NCI-H1048 (cell line): ENCODE measurements at regions not wholly inside any gene's neighbourhood (a gene's known extent, or its start where the extent isn't known, plus 50 kb on each side); places are given as distances from the start of the nearest gene placed in this dataset.
"Not testable (repeated sequence)": the region's sequence is repeated elsewhere in the genome, so short reads cannot be mapped to it uniquely, and the experiment has no call there.

Experiments used
- DNase-seq: peaks from one replicate; lab custom pipeline; 2025; lab: John Stamatoyannopoulos, UW

GRCh38 chr11:33971530-33971929 lies 79.7 kb upstream of the LMO2 start:
- DNase-seq = not testable (repeated sequence)

DNA sequence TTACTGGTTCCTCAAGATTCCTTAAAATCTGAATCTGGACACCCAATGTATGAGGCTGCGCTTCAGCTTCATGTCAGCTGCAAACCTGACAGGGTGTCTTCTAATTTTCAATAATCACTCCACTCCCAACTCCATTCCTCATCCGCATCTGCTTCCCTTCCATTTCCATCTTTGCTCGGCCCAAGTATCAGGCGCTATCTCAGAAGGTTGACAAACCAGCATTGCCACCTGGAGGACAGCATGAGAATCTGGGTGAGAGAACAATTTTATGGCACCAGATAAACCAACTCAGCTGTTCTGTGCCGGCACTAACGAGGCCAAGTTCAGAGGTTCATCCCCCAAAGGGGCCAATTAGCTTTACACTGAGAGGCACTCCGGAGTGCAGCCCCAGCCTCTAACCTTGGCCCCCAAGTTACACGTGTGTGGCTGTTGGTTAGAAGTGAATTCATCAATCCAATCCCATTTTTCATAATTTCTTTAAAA lies 79.1 kb upstream of the LMO2 start:
- DNase-seq = peak; percentile 16

DNA sequence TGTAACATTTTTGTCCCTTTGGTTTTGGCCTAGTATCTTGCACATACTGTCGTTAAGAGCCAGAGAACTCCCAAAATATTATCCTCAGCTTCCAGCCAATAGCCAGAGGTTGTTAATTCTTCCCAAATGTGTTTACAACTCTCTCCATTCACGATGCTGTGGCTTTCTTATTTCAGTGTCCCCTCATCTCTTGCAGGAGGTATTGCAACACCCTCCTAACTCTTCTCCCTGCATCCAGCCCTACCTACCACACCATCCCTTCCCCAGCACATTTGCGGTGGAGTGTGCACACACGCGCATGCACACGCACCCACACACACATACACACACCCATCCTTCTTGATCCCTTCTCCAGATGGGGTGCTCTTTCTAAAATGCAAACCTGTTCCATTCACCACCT lies 75.6 kb upstream of the LMO2 start:
- no peak for DNase-seq

DNA sequence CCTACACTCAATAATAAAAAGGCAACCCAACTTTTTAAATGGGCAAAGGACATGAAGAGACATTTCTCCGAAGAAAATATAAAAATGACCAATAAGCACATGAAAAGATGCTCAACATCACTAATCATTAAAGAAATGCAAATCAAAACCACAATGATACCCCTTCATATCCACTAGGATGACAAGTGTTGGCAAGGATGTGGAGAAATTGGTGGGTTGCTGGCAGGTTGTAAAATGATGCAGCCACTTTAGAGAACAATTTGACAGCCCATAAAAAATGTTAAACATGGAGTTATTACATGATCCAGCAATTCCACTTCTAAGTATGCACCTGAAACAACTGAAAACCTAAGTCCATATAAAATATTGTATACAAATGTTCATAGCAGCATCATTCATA lies 73.2 kb upstream of the LMO2 start:
- no peak for DNase-seq

- DNase-seq = no peak
These were observed 68.1 kb upstream of the LMO2 start for GRCh38 chr11:33959855-33960400.

DNA sequence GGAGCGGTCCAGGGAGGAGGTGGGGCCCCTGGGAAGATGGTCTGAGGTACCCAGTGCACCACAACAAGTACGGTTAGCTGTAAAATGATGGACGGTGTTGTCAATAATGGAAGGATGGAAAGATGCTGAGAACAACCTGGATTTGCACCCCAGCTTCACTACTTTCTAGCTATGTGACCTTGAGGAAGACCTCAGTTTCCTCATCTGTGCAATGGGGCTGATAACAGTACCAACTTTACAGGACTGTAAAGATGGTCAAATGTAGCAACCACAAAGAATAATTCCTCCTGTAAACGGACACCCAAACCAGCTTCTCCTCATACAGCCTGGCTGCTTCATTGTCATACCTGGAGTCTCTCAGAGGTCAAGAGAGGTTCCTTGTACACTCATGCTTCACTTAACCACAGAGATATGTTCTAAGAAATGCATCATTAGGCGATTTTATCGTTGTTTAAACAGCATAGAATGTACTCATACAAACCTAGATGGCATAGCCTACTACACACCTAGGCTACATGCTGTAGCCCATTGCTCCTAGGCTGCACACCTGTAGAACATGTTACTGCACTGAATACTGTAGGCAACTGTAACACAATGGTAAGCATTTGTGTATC lies 65.5 kb upstream of the LMO2 start:
- DNase-seq = no peak

DNA sequence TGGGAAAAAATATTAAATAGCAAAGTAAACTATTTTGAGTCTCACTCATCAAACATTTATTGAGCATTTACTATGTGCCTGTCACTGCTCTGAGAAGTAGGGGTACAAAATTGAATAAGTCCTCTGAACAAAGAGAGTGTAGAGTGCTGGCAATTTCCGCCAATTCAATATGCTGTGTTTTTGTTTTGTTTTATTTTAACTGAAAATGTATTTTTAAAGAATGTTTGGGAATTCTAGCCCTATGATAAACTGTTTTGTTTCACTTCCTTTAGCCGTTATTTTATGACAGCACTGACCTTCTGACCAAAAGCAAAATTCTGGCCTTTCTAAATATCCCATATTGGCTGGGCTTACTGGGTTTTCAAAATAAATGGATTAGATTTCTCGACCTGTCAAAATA lies 64.7 kb upstream of the LMO2 start:
- no peak for DNase-seq

- no peak for DNase-seq
These were observed 61.4 kb upstream of the LMO2 start for GRCh38 chr11:33953289-33953688.

DNA sequence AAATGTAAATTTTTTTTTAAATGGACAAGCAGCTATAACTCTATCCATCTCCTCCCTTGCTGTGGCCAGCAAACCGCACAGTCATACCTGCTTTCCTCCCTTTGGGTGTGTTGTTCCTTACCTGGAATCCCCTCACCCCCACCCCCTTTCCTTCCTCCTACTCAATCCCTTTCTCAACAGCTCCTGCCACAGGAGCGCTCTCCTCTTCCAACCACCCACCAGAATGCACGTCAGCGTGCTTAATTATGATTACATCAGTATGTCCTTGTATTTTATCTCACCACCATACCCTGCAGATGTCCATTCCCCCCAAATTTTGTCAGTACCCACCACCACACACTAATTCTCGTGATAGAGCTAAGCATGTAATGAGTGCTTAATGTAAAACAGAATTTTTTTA lies 60.9 kb upstream of the LMO2 start:
- no peak for DNase-seq

DNA sequence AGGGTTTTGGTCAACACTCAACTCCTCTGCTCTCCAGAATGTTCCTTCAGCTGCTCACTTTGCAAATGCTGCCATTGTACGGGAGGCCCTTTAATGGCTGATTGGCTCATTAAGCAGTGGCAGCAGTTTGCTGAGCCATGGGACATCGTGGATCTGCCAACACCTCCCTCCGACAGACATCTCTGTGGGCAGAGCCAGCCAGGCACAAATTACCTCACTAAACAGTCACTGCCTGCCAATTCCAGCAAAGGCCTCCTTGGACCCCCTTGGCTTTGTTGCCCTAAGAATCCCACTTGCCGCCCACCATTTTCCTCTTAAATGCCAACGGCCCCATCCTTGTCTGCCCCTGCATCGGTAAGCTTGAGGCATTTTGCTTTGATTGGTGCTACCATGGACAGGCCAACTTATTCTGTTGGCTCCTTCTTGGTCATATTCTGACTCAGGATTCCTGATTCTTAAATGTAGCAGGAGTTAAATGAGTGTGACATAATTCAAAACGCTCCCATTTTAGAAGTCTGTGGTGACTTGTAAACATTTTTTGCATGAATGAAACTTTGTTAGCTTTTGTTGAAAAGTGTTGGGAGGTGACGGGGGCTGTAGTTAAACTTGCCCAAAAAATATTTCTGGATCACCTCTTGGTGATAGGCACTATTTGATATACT lies 57.5 kb upstream of the LMO2 start:
- DNase-seq = no peak

- DNase-seq = no peak
These were observed 56.6 kb upstream of the LMO2 start for GRCh38 chr11:33948494-33948893.

DNA sequence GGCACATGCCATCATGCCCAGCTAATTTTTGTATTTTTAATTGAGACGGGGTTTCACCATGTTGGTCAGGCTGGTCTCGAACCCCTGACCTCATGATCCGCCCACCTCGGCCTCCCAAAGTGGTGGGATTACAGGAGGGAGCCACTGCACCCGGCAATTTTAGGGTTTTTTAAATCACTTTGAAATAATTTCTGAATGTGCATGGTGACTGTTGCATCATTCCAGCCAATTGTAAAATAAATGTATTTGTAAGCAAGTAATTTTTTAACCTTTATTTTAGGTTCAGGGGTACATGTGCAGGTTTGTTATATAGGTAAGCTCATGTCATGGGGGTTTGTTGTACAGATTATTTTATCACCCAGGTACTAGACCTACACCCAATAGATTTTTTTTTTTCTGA lies 56.0 kb upstream of the LMO2 start:
- DNase-seq = not testable (repeated sequence)

GRCh38 chr11:33946930-33947329 lies 55.1 kb upstream of the LMO2 start:
- DNase-seq = no peak

- no peak for DNase-seq
These were observed 53.8 kb upstream of the LMO2 start for GRCh38 chr11:33945481-33946268.

DNA sequence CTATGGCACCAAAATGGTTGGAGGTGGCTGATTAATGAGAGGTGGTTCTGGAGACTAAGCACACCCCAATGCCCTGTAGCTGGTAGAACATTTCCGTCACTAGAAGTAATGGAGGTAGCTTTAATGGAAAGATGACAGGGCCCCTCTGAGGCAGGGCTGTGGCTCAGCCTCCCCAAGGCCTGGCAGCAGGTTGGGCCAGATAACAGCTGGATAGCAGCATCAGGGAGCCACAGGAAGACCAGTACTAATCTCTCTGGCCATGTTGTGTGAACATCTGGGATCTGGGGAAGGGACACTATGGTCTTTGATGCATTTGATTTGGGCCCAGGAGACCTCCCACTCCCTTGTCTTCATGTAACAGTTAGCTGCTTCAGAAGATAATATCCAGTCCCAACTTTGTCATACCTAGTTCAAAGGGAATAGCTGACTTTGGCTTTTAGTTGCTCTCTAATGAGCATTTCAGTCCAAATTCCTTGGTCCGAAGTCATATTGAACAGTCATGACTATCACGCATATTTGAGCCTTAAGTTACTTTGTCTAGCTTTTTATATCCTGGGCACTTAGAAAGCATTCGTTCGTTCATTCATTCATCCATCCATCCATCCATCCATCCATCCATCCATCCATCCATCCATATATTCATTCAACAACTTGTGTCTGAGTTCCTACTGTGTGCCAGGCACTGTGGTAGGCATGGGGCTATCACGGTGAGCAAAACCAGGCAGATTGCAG lies 53.0 kb upstream of the LMO2 start:
- DNase-seq = no peak

- DNase-seq = no peak
These were observed 52.4 kb upstream of the LMO2 start for GRCh38 chr11:33944345-33944692.

DNA sequence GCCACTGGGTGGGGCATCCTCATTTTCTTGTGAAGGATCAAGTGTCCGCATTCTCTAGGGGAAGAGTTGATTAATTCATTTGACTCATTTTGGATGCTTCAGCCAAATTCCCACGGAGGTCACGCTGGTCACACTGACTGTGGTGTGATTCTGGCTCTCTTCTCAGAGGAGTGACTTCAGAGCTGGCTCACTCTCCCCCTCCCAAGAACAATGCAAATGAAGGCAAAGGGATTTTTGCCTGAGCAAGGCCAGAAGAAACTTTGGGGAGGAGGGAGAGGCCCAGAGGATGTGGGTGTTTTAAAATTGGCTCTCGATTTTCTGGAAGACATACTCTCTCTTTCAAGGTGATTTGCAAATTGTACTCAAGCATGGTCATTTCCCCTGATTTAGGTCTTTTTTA lies 51.1 kb upstream of the LMO2 start:
- DNase-seq = no peak

DNA sequence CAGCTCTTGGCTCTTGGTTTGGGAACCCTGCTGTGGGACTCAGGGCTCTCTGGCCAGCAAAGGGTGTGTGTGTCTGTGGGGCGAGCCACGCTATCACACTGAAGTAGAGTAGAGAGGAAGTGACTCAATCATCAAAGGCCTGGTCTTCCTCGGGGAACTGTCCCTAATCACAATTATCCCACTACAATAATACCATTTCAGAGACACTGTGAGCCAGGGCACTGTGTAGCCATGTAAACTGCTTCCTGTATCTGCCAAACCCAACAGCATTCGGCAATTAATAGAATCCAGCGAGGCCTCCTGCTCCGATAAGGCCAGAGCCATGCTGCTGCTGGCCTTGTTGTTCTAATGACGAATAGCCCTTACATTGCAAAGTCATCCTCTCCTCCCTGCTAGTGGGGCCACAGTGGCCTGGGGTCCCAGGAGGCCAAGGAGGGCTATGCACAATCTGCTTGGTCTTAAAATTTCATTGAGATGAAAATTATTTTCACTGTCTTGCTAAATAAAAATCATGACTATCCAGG lies 49.8 kb upstream of the LMO2 start:
- DNase-seq = no peak
